SH-SY5Y (cell line): ENCODE measurements at regions not wholly inside any gene's neighbourhood (a gene's known extent, or its start where the extent isn't known, plus 50 kb on each side); places are given as distances from the start of the nearest gene placed in this dataset.

Source experiments
- GATA2 ChIP-seq: IDR thresholded peaks from 2 replicates; pipeline ENCODE4 v1.6.1; 2011; ENCODE audit warnings: mild to moderate bottlenecking, low read depth, low read length
- GATA3 ChIP-seq: IDR thresholded peaks from 2 replicates; pipeline ENCODE4 v1.6.1; 2011; ENCODE audit warnings: low read depth, mild to moderate bottlenecking, low read length, moderate library complexity

DNA sequence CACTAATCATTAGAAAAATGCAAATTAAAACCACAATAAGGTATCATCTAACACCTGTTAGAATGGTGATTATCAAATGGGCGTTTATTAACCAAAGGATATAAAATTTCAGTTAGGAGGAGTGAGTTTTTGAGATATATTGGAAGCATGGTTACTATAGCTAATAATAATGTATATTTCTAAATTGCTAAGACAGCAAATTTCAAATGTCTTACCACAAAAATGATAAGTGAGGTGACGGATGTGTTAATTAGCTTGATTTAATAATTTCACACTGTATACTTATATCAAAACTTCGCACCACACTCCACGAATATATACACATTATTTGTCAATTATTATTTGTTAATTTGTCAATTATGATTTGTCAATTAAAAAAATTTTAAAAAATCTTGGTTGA lies 227.2 kb upstream of the DDX18 start:
- TF ChIP-seq GATA2, result no peak
- TF ChIP-seq GATA3, result no peak
